Adipocyte (in vitro differentiated cells): ENCODE measurements at regions not wholly inside any gene's neighbourhood (a gene's known extent, or its start where the extent isn't known, plus 50 kb on each side); places are given as distances from the start of the nearest gene placed in this dataset.
A peak's percentile ranks its signal among the peaks of the same experiment; 100 is the strongest.

Source experiments
- DNase-seq: peaks from one replicate; pipeline ENCODE4 v3.0.0-alpha.2; 2015; ENCODE audit warnings: low read depth
- H3K27me3 ChIP-seq: replicated peaks from 2 replicates; pipeline ENCODE4 v1.7.0; 2013; ENCODE audit warnings: mild to moderate bottlenecking, low read length, moderate library complexity; ENCODE audit not compliant: control insufficient read depth, insufficient read depth
- H3K36me3 ChIP-seq: 2 replicates; pipeline ENCODE4 v1.7.0; 2013; ENCODE audit warnings: low read length, mild to moderate bottlenecking, moderate library complexity; ENCODE audit not compliant: control insufficient read depth, insufficient read depth, severe bottlenecking
- H3K4me1 ChIP-seq: 2 replicates; pipeline ENCODE4 v1.7.0; 2013; ENCODE audit warnings: mild to moderate bottlenecking, low read length, moderate library complexity; ENCODE audit not compliant: control insufficient read depth, insufficient read depth
- H3K4me3 ChIP-seq: 2 replicates; pipeline ENCODE4 v1.7.0; 2013; ENCODE audit warnings: mild to moderate bottlenecking, low read length, moderate library complexity
- H3K9ac ChIP-seq: 2 replicates; pipeline ENCODE4 v1.7.0; 2013; ENCODE audit warnings: mild to moderate bottlenecking, low read length, moderate library complexity
- H3K9me3 ChIP-seq: 2 replicates; pipeline ENCODE4 v1.7.0; 2013; ENCODE audit warnings: mild to moderate bottlenecking, low read length, moderate library complexity; ENCODE audit not compliant: control insufficient read depth

DNA sequence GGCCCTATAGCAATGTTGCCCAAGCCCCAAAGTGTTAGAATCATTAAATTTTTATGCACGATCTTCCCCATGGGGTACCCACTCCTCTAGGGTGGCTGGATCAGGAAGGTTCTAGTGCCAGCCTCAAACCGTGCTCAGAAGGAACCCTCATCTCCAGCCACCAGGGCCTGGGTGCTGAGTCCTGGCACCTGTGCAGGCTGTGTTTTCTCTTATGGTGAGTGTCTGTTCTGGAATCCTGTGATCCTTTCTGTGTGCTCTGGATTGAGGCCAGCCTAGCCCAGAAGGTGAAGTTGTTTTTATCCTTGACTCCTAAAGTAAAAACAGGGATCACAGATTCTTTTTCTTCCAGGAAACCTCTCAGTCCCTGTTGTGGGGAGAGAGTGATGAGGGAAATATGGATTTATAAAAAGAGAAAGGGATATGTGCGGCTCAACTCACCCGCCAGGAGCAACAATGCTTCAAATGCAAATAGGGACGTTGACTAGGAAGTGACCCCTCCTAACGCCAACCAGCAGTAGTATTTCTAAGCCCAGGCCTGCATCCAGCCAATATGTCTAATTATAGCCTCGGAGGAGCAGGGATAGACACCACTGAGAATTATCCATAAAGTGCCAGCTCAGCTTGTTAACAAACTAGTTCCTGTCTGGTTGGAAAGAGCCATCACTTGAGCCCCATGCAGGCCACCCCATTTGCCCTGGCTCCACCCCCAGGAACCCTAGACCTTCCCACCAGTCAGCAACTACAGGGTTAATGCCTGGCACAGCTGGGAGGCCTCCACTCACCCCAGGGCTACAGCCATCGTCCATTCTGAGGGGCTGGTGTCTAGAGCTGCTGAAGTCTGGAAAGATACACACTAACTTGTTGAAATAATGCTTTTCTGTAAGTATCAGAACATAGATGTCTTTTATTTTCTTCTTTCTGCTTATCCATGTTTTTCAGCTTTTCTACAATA is 513.5 kb upstream of the PROK2 start:
- no peaks in the 10 kb centered on the region for H3K9me3 ChIP-seq
- H3K9ac ChIP-seq: no peak overlapping the region
- peaks cover 9% of the 10 kb centered on the region for H3K27me3 ChIP-seq
- no peaks in the 10 kb centered on the region for H3K36me3 ChIP-seq
- no peaks in the 10 kb centered on the region for H3K4me1 ChIP-seq
- H3K4me3 ChIP-seq: no peak overlapping the region
- DNase-seq: no peak

DNA sequence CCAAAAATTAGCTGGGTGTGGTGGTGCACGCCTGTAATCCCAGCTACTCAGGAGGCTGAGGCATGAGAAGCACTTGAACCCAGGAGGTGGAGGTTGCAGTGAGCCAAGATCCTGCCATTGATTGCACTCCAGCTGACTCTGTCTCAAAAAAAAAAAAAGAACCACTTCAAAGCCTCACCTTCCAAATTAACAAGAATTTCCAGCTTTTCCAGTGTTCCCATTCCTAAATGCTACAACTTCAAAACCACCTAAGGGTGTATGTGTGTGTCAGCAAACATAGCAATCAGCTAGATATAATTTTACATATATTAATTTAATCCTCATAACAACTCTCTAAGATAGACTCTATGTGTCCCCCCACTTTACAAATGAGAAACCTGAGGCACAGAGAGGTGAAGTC is 512.5 kb upstream of the PROK2 start:
- Histone ChIP-seq H3K4me1 (no peaks in the 10 kb centered on the region), H3K27me3 (peaks cover 11% of the 10 kb centered on the region), H3K36me3 (no peaks in the 10 kb centered on the region), H3K4me3 (no peak overlapping the region), H3K9ac (no peak overlapping the region), H3K9me3 (no peaks in the 10 kb centered on the region)
- no peak for DNase-seq

DNA sequence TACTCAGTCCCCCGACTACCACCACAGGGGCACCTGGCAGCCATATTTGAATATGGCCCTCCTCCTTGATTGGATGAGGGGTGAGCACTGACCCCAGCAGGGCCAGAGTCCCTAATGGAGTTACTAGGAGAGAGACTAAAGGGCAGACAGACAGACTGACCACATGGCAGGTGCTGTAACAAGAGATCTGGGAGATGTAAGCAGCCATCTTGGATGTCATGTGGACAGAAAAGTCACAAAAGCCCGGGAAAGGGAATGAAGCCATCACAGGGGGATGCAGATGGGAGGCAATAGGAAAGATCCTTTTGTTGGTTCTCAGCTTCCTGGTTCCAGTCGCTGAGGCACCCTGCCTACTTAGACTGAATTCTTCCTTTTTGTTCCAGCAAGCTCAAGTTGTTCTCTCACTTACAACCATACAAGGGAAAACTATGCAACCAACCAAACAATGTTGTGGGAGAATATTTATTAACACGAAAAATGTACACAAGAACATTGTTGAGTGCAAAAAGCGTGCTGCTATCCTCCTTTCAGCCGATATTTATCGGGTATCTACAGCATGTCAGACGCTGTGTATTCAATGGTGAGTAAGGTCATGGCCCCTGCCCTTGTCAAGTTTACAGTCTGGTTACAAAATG is 511.6 kb upstream of the PROK2 start:
- Histone ChIP-seq H3K27me3 (peaks cover 18% of the 10 kb centered on the region), H3K9me3 (no peaks in the 10 kb centered on the region)
- DNase-seq: no peak

DNA sequence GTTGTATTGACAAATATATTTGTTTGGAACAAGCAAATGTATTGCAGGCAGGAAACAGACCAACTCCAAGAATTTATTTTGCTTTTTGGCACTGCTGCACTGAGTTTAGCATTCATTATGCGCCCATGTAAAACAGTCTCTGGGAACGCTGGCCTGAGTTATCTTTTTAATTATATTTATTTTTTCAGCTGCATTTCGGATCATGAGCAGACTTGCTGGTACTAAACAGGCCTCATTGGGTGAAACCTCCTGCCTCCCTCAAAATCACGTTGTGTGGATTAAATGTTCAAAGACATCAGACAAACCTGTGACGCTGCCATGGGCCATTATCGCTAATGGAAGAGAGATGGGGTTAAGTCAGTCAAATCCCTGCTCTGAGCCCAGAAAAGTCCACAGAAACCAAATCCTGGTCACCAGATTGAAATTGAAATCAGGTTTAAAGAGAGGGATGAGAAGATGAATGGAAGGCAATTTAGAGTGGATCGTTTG is 511.1 kb upstream of the PROK2 start:
- Histone ChIP-seq H3K36me3 (no peaks in the 10 kb centered on the region), H3K9me3 (no peaks in the 10 kb centered on the region), H3K27me3 (peaks cover 24% of the 10 kb centered on the region), H3K9ac (no peak overlapping the region), H3K4me1 (no peaks in the 10 kb centered on the region), H3K4me3 (no peak overlapping the region)
- no peak for DNase-seq

More for the DNA sequence above, 511.6 kb upstream of the PROK2 start:
- Histone ChIP-seq H3K36me3 (no peaks in the 10 kb centered on the region), H3K4me1 (no peaks in the 10 kb centered on the region), H3K9ac (no peak overlapping the region), H3K4me3 (no peak overlapping the region)

DNA sequence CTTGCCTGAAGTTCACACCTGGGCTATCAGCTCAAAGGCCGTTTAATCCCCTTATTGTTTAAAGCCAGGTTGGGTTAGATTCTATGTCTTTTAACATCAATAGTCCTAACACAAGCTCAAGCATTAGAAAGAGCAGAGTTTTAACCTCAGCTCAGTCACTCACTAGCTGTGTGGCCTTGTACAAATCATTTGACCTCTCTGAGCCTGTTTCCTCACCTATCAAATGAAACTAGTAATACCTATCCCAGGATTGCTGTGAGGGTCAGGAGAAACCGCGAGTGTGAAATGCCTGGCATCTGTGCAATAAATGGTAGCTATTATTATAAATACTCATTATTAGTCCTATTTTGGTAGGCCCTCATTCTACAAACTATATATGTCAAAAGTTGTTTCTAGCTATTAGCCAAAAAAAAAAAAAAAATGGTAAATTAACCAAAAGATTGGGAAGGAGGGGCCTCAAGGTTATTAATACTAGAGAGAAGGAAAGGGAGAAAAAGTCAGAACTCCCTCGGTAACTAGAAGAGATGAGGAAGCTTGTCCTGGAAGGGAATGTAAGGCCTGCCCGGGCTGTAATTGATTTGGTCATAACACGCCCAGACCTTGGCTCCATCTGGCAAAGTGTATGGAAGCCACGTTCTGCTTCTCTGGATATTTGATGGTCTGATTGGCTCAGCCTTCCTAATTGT is 510.5 kb upstream of the PROK2 start:
- no peak for DNase-seq
- Histone ChIP-seq H3K9ac (no peak overlapping the region), H3K4me3 (no peak overlapping the region), H3K9me3 (no peaks in the 10 kb centered on the region), H3K27me3 (peaks cover 30% of the 10 kb centered on the region), H3K4me1 (no peaks in the 10 kb centered on the region), H3K36me3 (no peaks in the 10 kb centered on the region)

DNA sequence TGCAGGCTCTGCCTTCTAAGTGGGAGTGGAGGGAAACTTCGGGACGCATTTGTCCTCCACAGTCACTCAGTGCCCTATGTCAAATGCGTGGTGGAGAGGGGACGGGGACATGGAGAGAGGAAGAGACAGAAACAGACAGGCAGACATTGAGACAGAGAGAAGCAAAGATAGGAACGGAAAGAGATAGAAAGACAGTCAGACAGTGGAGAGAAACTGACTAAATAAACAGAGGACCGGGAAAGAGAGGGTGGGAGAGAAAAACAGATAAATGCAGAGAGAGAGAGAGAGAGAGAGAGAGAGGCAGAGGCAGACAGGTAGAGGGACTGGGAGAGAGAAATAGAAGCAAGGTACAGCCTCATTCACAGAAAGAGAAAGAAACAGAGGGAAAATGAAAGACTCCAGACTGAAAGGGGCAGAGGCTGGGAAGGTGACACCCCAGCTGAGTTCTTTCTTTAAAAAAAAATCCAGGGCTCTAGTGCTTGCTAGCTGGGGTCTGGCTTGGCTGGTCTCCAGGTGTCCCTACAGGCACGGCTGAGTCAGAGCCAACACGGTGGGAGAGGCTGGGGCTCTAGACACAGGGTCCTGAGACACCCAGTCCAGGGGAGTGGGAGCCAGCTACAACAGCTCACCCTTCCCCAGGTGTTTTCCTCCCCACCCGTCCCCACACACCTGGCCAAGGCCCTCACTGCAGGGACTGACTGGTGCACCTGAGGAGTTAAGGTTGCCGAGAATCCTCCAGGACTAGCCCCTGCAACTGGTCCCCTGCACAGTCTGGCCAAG is 506.1 kb upstream of the PROK2 start:
- H3K27me3 ChIP-seq: peaks cover 66% of the 10 kb centered on the region
- H3K36me3 ChIP-seq: no peaks in the 10 kb centered on the region
- no peaks in the 10 kb centered on the region for H3K4me1 ChIP-seq
- no peak overlapping the region for H3K9ac ChIP-seq
- no peak for DNase-seq
- H3K9me3 ChIP-seq: no peaks in the 10 kb centered on the region
- H3K4me3 ChIP-seq: no peak overlapping the region

DNA sequence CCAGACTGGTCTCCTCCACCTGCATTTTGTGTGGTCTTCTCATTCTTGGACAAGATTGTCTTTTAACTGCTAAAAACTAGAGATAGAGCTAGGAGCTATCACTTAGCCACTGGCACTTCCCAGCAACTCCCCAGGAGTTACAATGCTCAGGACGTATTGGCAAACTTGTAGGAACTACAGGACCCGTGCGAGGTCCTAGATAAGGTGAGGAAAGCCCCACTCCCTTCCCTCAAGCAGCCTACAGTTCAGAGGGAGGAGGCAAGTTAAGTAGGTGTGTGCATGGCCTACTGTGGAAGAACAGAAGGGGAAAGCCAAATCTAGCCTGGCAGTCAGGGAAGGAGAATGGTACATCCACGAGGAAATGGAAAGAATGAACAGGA is 504.7 kb upstream of the PROK2 start:
- Histone ChIP-seq H3K9me3 (no peaks in the 10 kb centered on the region), H3K27me3 (peaks cover 74% of the 10 kb centered on the region), H3K4me1 (no peaks in the 10 kb centered on the region), H3K36me3 (no peaks in the 10 kb centered on the region), H3K9ac (no peak overlapping the region), H3K4me3 (no peak overlapping the region)
- DNase-seq: no peak

DNA sequence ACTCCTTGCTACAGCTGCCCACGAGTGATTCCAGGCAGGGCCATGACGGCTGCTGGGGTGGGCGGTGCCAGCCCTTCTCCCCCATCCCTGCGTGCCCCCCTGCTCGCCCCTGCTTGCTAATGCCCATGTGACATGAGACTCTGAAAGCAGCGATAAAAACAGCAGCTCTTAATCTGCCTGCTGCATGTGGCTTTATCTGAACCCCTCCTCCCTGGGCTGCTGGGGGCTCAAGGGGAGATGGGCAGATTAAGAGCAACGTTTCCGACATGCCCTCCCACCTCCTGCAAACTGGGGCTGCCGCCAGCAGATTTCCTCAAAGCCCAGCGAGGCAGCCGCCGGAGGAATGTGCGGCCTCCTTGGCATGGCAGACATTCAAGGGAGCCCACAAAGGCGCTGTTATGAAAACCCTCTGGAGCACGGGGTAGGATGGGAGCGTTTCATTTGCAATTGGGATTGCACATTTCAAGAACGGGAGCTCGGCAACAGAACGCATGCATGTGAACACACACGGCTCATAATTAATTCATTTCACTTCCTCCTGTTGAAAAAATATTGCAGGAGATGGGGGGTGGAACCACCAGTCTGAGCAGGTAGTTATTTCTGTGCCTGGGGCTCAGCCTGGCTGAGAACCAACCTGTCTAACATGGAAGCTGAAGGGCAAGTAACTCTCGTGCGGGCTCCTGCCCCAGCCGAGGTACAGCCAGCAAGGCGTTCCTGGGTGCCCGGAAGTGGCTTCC is 504.2 kb upstream of the PROK2 start:
- no peaks in the 10 kb centered on the region for H3K36me3 ChIP-seq
- peaks cover 75% of the 10 kb centered on the region for H3K27me3 ChIP-seq
- no peak overlapping the region for H3K4me3 ChIP-seq
- no peak overlapping the region for H3K9ac ChIP-seq
- no peaks in the 10 kb centered on the region for H3K9me3 ChIP-seq
- peak; percentile 92 for DNase-seq
- H3K4me1 ChIP-seq: no peaks in the 10 kb centered on the region

DNA sequence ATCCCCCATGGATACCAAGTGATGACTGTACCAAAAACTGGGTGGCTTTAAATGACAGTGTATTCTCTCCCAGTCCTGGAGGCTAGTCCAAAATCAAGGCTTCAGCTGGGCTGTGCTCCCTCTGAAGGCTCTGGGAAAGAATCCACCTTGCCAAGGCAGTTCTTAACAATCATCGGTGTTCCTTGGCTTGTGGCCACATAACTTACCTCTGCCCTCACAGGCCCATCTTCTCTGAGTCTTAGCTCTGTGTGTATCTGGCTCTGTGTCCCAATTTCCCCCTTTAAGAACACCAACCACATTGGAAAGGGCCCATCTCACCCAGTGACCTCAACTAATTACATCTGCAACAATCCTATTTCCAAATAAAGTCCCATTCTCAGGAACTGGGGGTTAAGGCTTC is 503.0 kb upstream of the PROK2 start:
- Histone ChIP-seq H3K4me3 (no peak overlapping the region), H3K27me3 (peaks cover 66% of the 10 kb centered on the region), H3K9me3 (peaks cover 5% of the 10 kb centered on the region), H3K36me3 (no peaks in the 10 kb centered on the region), H3K9ac (no peak overlapping the region), H3K4me1 (no peaks in the 10 kb centered on the region)
- no peak for DNase-seq

DNA sequence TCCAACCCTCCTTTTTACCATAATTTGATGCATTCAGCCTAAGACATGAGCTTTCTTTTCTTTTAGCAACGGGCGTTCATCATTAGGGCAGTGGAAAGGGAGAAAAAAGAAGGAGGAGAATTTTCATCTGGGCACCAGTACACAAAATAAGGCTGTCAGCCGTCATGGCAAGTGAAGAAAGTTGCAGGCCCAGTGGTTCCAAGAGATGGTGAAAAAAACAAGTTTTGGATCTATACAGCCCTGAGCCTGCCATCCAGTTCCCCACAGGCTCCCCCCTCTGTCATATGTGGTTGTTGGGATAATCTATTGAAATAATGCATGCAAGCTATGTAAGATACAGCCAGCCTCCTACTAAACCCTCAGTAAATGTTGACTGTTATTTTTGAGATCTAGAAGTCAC is 500.6 kb upstream of the PROK2 start:
- Histone ChIP-seq H3K27me3 (peaks cover 64% of the 10 kb centered on the region), H3K9ac (no peak overlapping the region), H3K36me3 (no peaks in the 10 kb centered on the region), H3K4me1 (no peaks in the 10 kb centered on the region), H3K4me3 (no peak overlapping the region), H3K9me3 (peaks cover 10% of the 10 kb centered on the region)
- no peak for DNase-seq
